Naive thymus-derived CD4-positive, alpha-beta T cell (primary cell): ENCODE measurements at regions not wholly inside any gene's neighbourhood (a gene's known extent, or its start where the extent isn't known, plus 50 kb on each side); places are given as distances from the start of the nearest gene placed in this dataset.

ENCODE experiments used
- ATAC-seq: fragments of 150-1000 bp; cut with Tn5 transposase; 2 replicates; pipeline ENCODE4 v1.10.0; 2021; ENCODE audit warnings: mild to moderate bottlenecking, moderate library complexity
- CTCF ChIA-PET: fragments of 350-600 bp; sonication (Branson Sonifier 250); formaldehyde crosslinking; loops from one replicate; lab custom pipeline; 2021; ENCODE audit warnings: antibody characterized with exemption; lab: Charles Lee
- POLR2A ChIA-PET: fragments of 350-600 bp; sonication (Branson Sonifier 250); formaldehyde crosslinking; loops from one replicate; lab custom pipeline; 2021; ENCODE audit warnings: antibody characterized with exemption, inconsistent platforms; lab: Charles Lee
- DNase-seq, 9 donors: peaks; one replicate each; pipeline versions ENCODE4 v3.0.0 to v3.0.0-alpha.2; 2020 to 2022; ENCODE audit warnings: mixed read lengths in 1 of 9
- H3K27ac ChIP-seq: one replicate; pipeline ENCODE4 v1.7.0; 2013; ENCODE audit warnings: mild to moderate bottlenecking, low read depth, low read length, moderate library complexity
- H3K27me3 ChIP-seq, 2 donors: one replicate each; pipeline ENCODE4 v1.7.0; 2013; ENCODE audit warnings: low read length in 2 of 2, mild to moderate bottlenecking in 2 of 2, moderate library complexity in 2 of 2; ENCODE audit not compliant: control insufficient read depth in 2 of 2, insufficient read depth in 2 of 2
- H3K36me3 ChIP-seq, 3 experiments: 1 replicate in 2 of 3; 2 replicates in 1 of 3; pipeline ENCODE4 v1.7.0; 2013; ENCODE audit warnings: low read length in 3 of 3, mild to moderate bottlenecking in 3 of 3, moderate library complexity in 1 of 3; ENCODE audit not compliant: insufficient read depth in 3 of 3, control insufficient read depth in 2 of 3
- H3K4me1 ChIP-seq, 2 donors: one replicate each; pipeline ENCODE4 v1.7.0; 2013; ENCODE audit warnings: low read length in 2 of 2, mild to moderate bottlenecking in 2 of 2, moderate library complexity in 1 of 2; ENCODE audit not compliant: control insufficient read depth in 2 of 2, insufficient read depth in 2 of 2
- H3K4me3 ChIP-seq: 2 replicates; pipeline ENCODE4 v1.7.0; 2013; ENCODE audit warnings: mild to moderate bottlenecking, low read length
- H3K9me3 ChIP-seq, 3 experiments: 1 replicate in 2 of 3; 2 replicates in 1 of 3; pipeline ENCODE4 v1.7.0; 2013; ENCODE audit warnings: low read length in 3 of 3; ENCODE audit not compliant: control insufficient read depth in 2 of 3
- H3K27ac Mint-ChIP-seq, 9 donors: one replicate each; pipeline ENCODE4 v1.8.0; 2020 to 2022; ENCODE audit warnings: mixed read lengths in 9 of 9, mild to moderate bottlenecking in 8 of 9, moderate library complexity in 5 of 9, inconsistent platforms in 2 of 9
- H3K27me3 Mint-ChIP-seq, 5 donors: one replicate each; pipeline ENCODE4 v1.8.0; 2021 to 2022; ENCODE audit warnings: mixed read lengths in 5 of 5, mild to moderate bottlenecking in 1 of 5
- H3K36me3 Mint-ChIP-seq, 5 donors: one replicate each; pipeline ENCODE4 v1.8.0; 2020 to 2022; ENCODE audit warnings: mixed read lengths in 5 of 5, mild to moderate bottlenecking in 3 of 5, inconsistent platforms in 1 of 5
- H3K4me1 Mint-ChIP-seq, 7 donors: one replicate each; pipeline ENCODE4 v1.8.0; 2020 to 2022; ENCODE audit warnings: mixed read lengths in 7 of 7, mild to moderate bottlenecking in 3 of 7, inconsistent platforms in 1 of 7
- H3K4me3 Mint-ChIP-seq, 10 donors: one replicate each; pipeline ENCODE4 v1.8.0; 2020 to 2022; ENCODE audit warnings: mild to moderate bottlenecking in 10 of 10, mixed read lengths in 10 of 10, moderate library complexity in 6 of 10, inconsistent platforms in 2 of 10
- H3K9me3 Mint-ChIP-seq, 11 donors: one replicate each; pipeline ENCODE4 v1.8.0; 2020 to 2022; ENCODE audit warnings: mixed read lengths in 11 of 11, mild to moderate bottlenecking in 4 of 11, inconsistent platforms in 1 of 11, moderate library complexity in 1 of 11
- intact Hi-C, 2 donors: fragments of 100-400 bp; cut with micrococcal nuclease; formaldehyde crosslinking; loops; one replicate each; pipeline ENCODE4 v1.15.1; 2023

DNA sequence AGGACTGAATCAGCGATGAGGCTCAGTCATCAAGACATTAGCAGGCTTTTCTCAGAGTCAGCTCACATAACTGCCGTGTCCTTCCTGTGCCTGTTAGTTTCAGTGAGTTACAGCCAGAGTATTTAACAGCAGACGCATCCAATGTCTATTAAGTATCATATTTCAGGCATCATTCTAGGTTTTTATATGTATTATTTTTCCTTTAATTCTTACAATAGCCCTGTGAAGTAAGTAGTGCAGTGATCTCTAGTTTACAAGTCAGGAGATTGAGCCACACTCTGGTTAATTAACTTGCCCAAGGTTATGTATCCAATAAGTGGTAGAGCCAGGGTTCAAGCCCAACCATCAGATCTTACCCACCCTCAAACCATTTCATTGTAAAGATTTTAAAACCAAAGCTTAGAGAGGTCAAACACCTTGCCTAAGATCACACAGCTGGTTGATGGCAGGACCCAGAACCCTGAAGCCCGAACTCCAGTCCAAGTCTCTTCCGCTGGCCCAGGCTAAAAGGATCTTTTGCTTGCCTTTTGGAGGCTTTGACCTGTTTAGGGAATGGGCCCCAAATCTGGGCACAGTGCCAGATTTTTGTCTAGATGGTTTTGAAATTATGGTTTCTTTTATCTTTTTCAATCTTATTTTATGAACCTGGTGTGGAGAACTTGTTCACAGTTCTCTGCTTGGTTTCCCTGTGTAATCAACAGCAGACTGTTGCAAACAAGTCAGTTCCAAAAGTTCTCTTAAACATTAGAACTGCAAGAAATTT lies 261.2 kb upstream of the CLINT1 start:
- intact Hi-C loops, result no loop called here
- CTCF ChIA-PET, result no interaction called here
- no peak overlapping the region for H3K27ac Mint-ChIP-seq

DNA sequence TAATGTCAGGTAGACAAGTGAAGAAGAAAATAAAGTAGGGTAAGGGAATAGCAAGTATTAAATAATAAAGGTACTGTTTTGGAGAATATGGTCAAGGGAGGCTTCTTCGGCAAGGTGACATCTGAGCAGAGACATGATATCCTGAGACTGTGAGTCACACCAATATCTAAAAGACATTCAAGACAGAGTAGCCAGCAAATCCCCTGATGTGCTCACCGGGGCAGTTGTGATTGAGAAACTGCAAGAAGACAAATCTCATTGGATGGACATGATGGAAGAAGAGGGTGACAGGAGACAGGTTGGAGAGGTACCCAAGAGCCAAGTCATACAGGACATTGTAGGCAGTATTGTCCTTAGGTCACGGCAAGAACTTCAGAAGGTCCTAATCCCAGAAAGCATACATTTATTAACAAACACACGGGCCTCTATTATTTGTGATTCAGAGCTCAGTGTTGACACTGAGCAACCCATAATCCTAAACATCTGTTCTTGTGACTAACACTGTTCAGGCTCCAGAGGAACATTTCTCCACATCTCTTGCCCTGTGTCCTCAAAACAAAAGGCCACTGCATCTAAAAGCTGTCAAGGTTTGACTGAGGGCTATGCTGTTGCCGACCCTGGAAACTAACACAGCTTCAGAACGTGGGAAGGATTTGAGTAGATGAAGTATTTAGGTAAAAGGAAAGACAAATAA lies 258.7 kb upstream of the CLINT1 start:
- H3K4me3 ChIP-seq, result no peak overlapping the region

More for the DNA sequence above, 261.2 kb upstream of the CLINT1 start:
- Mint-ChIP-seq H3K9me3 (no peaks in the 10 kb centered on the region), H3K36me3 (no peaks in the 10 kb centered on the region), H3K4me1 (no peaks in the 10 kb centered on the region), H3K27me3 (peaks cover 16 to 44% (median 20%) of the 10 kb centered on the region in 5 donors), H3K4me3 (no peak overlapping the region)
- ATAC-seq (no peak), DNase-seq (no peak)
- no peaks in the 10 kb centered on the region for H3K36me3 ChIP-seq
- no peaks in the 10 kb centered on the region for H3K27me3 ChIP-seq
- POLR2A ChIA-PET, result no interaction called here
- H3K4me1 ChIP-seq, result no peaks in the 10 kb centered on the region
- no peak overlapping the region for H3K4me3 ChIP-seq
- H3K9me3 ChIP-seq, result no peaks in the 10 kb centered on the region
- H3K27ac ChIP-seq, result no peak overlapping the region

DNA sequence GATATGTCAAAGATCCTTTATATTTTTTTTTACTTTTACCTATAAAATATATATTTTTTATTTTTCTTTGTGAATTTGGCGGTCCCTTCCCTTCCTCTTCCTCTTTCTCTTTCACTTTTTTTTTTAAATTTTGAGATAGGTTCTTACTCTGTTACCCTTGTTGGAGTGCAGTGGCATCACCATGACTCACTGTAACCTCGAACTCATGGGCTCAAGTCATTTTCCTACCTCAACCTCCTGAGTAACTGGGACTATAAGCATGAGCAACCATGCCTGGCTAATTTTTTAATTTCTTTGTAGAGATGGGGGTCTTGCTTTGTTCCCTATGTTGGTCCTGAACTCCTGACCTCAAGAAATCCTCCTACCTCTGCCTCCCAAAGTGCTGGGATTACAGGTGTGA lies 258.0 kb upstream of the CLINT1 start:
- Mint-ChIP-seq H3K4me1 (peaks cover 0 to 2% (median 0%) of the 10 kb centered on the region in 7 donors), H3K4me3 (no peak overlapping the region), H3K27ac (no peak overlapping the region), H3K27me3 (peaks cover 11 to 53% (median 32%) of the 10 kb centered on the region in 5 donors), H3K36me3 (no peaks in the 10 kb centered on the region), H3K9me3 (no peaks in the 10 kb centered on the region)
- H3K4me1 ChIP-seq, result no peaks in the 10 kb centered on the region
- DNase-seq (no peak), ATAC-seq (no peak)
- ChIA-PET POLR2A (no interaction called here), CTCF (no interaction called here)
- intact Hi-C loops, result no loop called here
- no peak overlapping the region for H3K4me3 ChIP-seq
- no peak overlapping the region for H3K27ac ChIP-seq
- no peaks in the 10 kb centered on the region for H3K27me3 ChIP-seq
- H3K9me3 ChIP-seq, result no peaks in the 10 kb centered on the region
- no peaks in the 10 kb centered on the region for H3K36me3 ChIP-seq

More for the DNA sequence above, 258.7 kb upstream of the CLINT1 start:
- Histone ChIP-seq H3K27me3 (no peaks in the 10 kb centered on the region), H3K9me3 (no peaks in the 10 kb centered on the region), H3K36me3 (no peaks in the 10 kb centered on the region), H3K27ac (no peak overlapping the region), H3K4me1 (no peaks in the 10 kb centered on the region)
- H3K27me3 Mint-ChIP-seq, result peaks cover 13 to 54% (median 32%) of the 10 kb centered on the region in 5 donors
- no peaks in the 10 kb centered on the region for H3K9me3 Mint-ChIP-seq
- intact Hi-C loops, result no loop called here
- no peak overlapping the region for H3K4me3 Mint-ChIP-seq
- DNase-seq, result no peak
- ChIA-PET POLR2A (no interaction called here), CTCF (interaction anchor here (1.1 kb wide), 1 partner anchor 42 kb away, joined by 3 read pairs; no protein-coding TSS in a partner anchor)
- H3K36me3 Mint-ChIP-seq, result no peaks in the 10 kb centered on the region
- peaks cover 0 to 2% (median 0%) of the 10 kb centered on the region in 7 donors for H3K4me1 Mint-ChIP-seq
- ATAC-seq, result no peak
- no peak overlapping the region for H3K27ac Mint-ChIP-seq

DNA sequence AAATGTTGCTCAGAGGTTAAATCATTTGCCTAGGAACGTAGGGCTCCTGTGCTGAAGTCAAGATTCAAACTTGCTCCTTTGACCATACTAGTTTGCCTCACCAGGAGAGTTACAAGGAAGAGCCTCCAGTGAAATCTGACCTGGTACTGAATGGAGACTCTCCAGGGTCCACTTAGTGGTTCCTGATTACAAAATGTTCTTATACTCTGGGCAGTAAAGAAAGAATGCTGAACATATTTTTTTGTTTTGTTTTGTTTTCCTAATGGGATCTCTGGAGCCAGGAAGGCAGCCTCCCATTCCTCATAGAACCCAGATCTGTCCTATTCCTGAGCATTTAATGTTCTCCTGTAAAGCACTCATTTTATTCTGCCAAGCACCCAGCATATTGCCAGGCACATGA lies 256.5 kb upstream of the CLINT1 start:
- H3K9me3 ChIP-seq, result no peaks in the 10 kb centered on the region
- Mint-ChIP-seq H3K4me3 (no peak overlapping the region), H3K4me1 (peaks cover 0 to 2% (median 0%) of the 10 kb centered on the region in 7 donors), H3K9me3 (no peaks in the 10 kb centered on the region), H3K36me3 (no peaks in the 10 kb centered on the region), H3K27me3 (peaks cover 11 to 48% (median 32%) of the 10 kb centered on the region in 5 donors), H3K27ac (no peak overlapping the region)
- ATAC-seq, result no peak
- H3K27ac ChIP-seq, result no peak overlapping the region
- intact Hi-C loops, result no loop called here
- POLR2A ChIA-PET, result no interaction called here
- H3K4me1 ChIP-seq, result no peaks in the 10 kb centered on the region
- DNase-seq, result no peak
- CTCF ChIA-PET, result no interaction called here
- H3K27me3 ChIP-seq, result no peaks in the 10 kb centered on the region
- no peak overlapping the region for H3K4me3 ChIP-seq
- H3K36me3 ChIP-seq, result no peaks in the 10 kb centered on the region

DNA sequence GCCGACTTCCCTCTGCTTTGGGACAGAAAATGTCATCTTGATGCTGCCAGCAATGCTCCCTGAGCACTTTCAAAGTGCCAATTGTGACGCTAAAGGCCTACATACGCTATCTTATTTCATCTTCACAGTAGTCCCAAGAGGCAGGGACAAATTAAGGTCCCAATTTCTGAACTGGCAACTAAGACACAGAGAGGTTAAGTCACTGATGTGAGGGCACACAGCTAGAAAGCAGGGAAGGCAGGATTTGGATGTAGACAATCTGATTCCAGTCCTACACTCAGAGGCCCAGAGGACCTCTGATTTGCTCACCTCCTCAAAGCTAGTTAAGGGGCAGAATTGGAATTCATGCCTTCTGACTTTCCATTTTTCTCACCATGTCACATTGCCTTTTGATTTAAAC lies 249.2 kb upstream of the CLINT1 start:
- ChIA-PET CTCF (no interaction called here), POLR2A (no interaction called here)
- intact Hi-C loops, result no loop called here
- no peak overlapping the region for H3K4me3 Mint-ChIP-seq
- Histone ChIP-seq H3K27ac (no peak overlapping the region), H3K27me3 (no peaks in the 10 kb centered on the region), H3K9me3 (no peaks in the 10 kb centered on the region), H3K4me1 (no peaks in the 10 kb centered on the region), H3K4me3 (no peak overlapping the region), H3K36me3 (no peaks in the 10 kb centered on the region)
- no peak overlapping the region for H3K27ac Mint-ChIP-seq
- no peaks in the 10 kb centered on the region for H3K9me3 Mint-ChIP-seq
- H3K27me3 Mint-ChIP-seq, result peaks cover 0 to 12% (median 4%) of the 10 kb centered on the region in 5 donors
- DNase-seq (no peak), ATAC-seq (no peak)
- no peaks in the 10 kb centered on the region for H3K36me3 Mint-ChIP-seq
- H3K4me1 Mint-ChIP-seq, result peaks cover 0 to under 1% (median 0%) of the 10 kb centered on the region in 7 donors

DNA sequence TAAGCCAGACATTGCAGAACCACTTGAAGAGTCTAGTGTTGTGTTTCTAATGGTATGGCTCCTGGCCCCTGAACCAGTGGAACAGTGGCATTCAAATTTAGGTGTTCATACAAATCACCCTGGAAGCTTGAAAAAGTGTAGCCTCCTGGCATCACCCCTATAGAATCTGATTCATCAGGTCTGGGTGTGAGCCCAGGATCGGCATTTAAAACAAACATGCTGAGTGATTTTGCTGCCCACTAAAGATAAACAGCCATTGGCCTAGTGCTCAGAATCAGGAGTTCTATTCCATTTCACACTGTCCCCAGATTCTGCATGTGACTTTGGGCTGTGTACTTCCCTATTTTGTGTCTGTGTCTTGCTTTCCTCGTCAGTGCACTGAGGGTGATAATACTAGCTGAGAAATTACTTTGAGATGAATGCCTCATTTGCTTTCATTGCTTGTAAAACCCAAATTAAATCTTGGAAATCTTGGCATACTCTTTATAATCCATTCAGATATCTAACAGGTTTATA lies 241.5 kb upstream of the CLINT1 start:
- H3K36me3 Mint-ChIP-seq, result no peaks in the 10 kb centered on the region
- Histone ChIP-seq H3K27me3 (no peaks in the 10 kb centered on the region), H3K4me3 (no peak overlapping the region), H3K36me3 (no peaks in the 10 kb centered on the region), H3K27ac (no peak overlapping the region), H3K4me1 (no peaks in the 10 kb centered on the region), H3K9me3 (no peaks in the 10 kb centered on the region)
- no peak overlapping the region for H3K27ac Mint-ChIP-seq
- intact Hi-C loops, result no loop called here
- ChIA-PET POLR2A (no interaction called here), CTCF (no interaction called here)
- peaks cover 0 to 15% (median 7%) of the 10 kb centered on the region in 5 donors for H3K27me3 Mint-ChIP-seq
- ATAC-seq, result no peak
- H3K4me3 Mint-ChIP-seq, result no peak overlapping the region
- no peaks in the 10 kb centered on the region for H3K4me1 Mint-ChIP-seq
- H3K9me3 Mint-ChIP-seq, result peaks cover 0 to 2% (median 0%) of the 10 kb centered on the region in 11 donors
- no peak for DNase-seq
